Neural progenitor cell (in vitro differentiated cells): ENCODE measurements at regions not wholly inside any gene's neighbourhood (a gene's known extent, or its start where the extent isn't known, plus 50 kb on each side); places are given as distances from the start of the nearest gene placed in this dataset.

ENCODE experiments used
- DNase-seq: peaks from one replicate; pipeline ENCODE4 v3.0.0-alpha.2; 2016; ENCODE audit warnings: low spot score
- H2AFZ ChIP-seq: fragments of 200-600 bp; sonication (generic); replicated peaks from 2 replicates; pipeline ENCODE4 v1.6.1; 2016; ENCODE audit warnings: antibody characterized with exemption
- H3F3A ChIP-seq: fragments of 200-600 bp; sonication (generic); 2 replicates; pipeline ENCODE4 v1.6.1; 2016; ENCODE audit warnings: antibody characterized with exemption, low read depth
- H3K27ac ChIP-seq: fragments of 200-600 bp; sonication (generic); 2 replicates; pipeline ENCODE4 v1.5.1; 2016; ENCODE audit warnings: mild to moderate bottlenecking
- H3K27me3 ChIP-seq: fragments of 200-600 bp; sonication (generic); 2 replicates; pipeline ENCODE4 v1.6.1; 2016; ENCODE audit warnings: mild to moderate bottlenecking, moderate library complexity
- H3K36me3 ChIP-seq: fragments of 200-600 bp; sonication (generic); 2 replicates; pipeline ENCODE4 v1.5.1; 2016
- H3K4me1 ChIP-seq: fragments of 200-600 bp; sonication (generic); 2 replicates; pipeline ENCODE4 v1.6.1; 2016; ENCODE audit warnings: mixed run types
- H3K4me2 ChIP-seq: fragments of 200-600 bp; sonication (generic); 2 replicates; pipeline ENCODE4 v1.6.1; 2016
- H3K4me3 ChIP-seq: fragments of 200-600 bp; sonication (generic); 2 replicates; pipeline ENCODE4 v1.5.1; 2016
- H3K79me2 ChIP-seq: fragments of 200-600 bp; sonication (generic); 2 replicates; pipeline ENCODE4 v1.6.1; 2016; ENCODE audit warnings: low read depth
- H3K9ac ChIP-seq: fragments of 200-600 bp; sonication (generic); 2 replicates; pipeline ENCODE4 v1.6.1; 2016
- H3K9me3 ChIP-seq: fragments of 200-600 bp; sonication (generic); 2 replicates; pipeline ENCODE4 v1.5.1; 2016; ENCODE audit warnings: low read depth
- H4K20me1 ChIP-seq: fragments of 200-600 bp; sonication (generic); 2 replicates; pipeline ENCODE4 v1.6.1; 2016; ENCODE audit warnings: low read depth
- H3K27ac Mint-ChIP-seq: 3 replicates; pipeline ENCODE4 v1.8.0; 2021; ENCODE audit warnings: mixed read lengths
- H3K27me3 Mint-ChIP-seq: 2 replicates; pipeline ENCODE4 v1.8.0; 2022; ENCODE audit warnings: low read depth, mild to moderate bottlenecking, inconsistent platforms, moderate library complexity, mixed read lengths; ENCODE audit not compliant: insufficient read depth
- H3K36me3 Mint-ChIP-seq: 3 replicates; pipeline ENCODE4 v1.8.0; 2021; ENCODE audit warnings: mixed read lengths
- H3K4me1 Mint-ChIP-seq: 3 replicates; pipeline ENCODE4 v1.8.0; 2021; ENCODE audit warnings: mixed read lengths
- H3K4me3 Mint-ChIP-seq: 3 replicates; pipeline ENCODE4 v1.8.0; 2021; ENCODE audit warnings: mild to moderate bottlenecking, moderate library complexity, mixed read lengths
- H3K9me3 Mint-ChIP-seq: 3 replicates; pipeline ENCODE4 v1.8.0; 2020; ENCODE audit warnings: mixed read lengths
- EZH2 ChIP-seq: fragments of 200-600 bp; sonication (generic); IDR thresholded peaks from 2 replicates; pipeline ENCODE4 v1.6.1; 2017; ENCODE audit warnings: antibody characterized with exemption, mild to moderate bottlenecking, moderate library complexity
- EZH2phosphoT487 ChIP-seq: fragments of 200-600 bp; sonication (generic); IDR thresholded peaks from 2 replicates; pipeline ENCODE4 v1.6.1; 2017; ENCODE audit warnings: antibody characterized with exemption
- TF ChIP-seq, protein P1 (sequence below): fragments of 200-600 bp; sonication (generic); IDR thresholded peaks from 2 replicates; pipeline ENCODE4 v1.5.1; 2017; ENCODE audit warnings: antibody characterized with exemption, mild to moderate bottlenecking

DNA sequence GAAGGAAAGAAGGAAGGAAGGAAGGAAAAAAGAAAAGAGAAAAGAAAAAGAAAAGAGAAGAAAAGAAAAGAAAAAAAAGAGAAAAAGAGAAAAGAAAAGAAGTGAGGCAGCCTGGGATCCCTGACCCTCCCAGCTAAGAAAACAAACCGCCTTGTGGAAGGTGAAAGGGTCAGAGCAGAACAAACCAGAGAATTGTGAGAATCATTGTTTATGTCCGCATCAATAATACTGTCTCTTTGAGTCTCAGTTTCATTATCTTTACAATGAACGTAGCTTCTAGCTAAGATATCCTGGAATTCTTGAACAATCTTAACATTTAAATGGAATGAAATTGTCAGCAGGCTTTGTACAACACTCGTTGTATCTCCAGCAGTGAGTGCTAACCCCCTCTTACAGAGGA is 66.4 kb upstream of the SERP2 start:
- no peak for DNase-seq
- no peaks in the 10 kb centered on the region for H3K9me3 ChIP-seq
- peaks cover 56% of the 10 kb centered on the region for H3K4me1 Mint-ChIP-seq
- no peaks in the 10 kb centered on the region for H3K36me3 ChIP-seq
- no peak overlapping the region for H3K9ac ChIP-seq
- no peaks in the 10 kb centered on the region for H3K36me3 Mint-ChIP-seq
- H3K27me3 Mint-ChIP-seq = no peaks in the 10 kb centered on the region
- H4K20me1 ChIP-seq = no peaks in the 10 kb centered on the region
- peak overlapping the region; percentile 33 for H3K4me3 ChIP-seq
- no peaks in the 10 kb centered on the region for H3K79me2 ChIP-seq
- H3K27ac Mint-ChIP-seq = peak overlapping the region; percentile 97
- H3K27ac ChIP-seq = no peak overlapping the region
- H3K27me3 ChIP-seq = peaks cover 23% of the 10 kb centered on the region
- H3F3A ChIP-seq = peaks cover 21% of the 10 kb centered on the region
- peaks cover 2% of the 10 kb centered on the region for H3K9me3 Mint-ChIP-seq
- peak overlapping the region; percentile 38 for H3K4me3 Mint-ChIP-seq
- no peak overlapping the region for H2AFZ ChIP-seq
- peaks cover 30% of the 10 kb centered on the region for H3K4me1 ChIP-seq
- H3K4me2 ChIP-seq = no peak overlapping the region
- TF ChIP-seq EZH2phosphoT487 (no peak), EZH2 (no peak)
- TF ChIP-seq, protein P1, sequence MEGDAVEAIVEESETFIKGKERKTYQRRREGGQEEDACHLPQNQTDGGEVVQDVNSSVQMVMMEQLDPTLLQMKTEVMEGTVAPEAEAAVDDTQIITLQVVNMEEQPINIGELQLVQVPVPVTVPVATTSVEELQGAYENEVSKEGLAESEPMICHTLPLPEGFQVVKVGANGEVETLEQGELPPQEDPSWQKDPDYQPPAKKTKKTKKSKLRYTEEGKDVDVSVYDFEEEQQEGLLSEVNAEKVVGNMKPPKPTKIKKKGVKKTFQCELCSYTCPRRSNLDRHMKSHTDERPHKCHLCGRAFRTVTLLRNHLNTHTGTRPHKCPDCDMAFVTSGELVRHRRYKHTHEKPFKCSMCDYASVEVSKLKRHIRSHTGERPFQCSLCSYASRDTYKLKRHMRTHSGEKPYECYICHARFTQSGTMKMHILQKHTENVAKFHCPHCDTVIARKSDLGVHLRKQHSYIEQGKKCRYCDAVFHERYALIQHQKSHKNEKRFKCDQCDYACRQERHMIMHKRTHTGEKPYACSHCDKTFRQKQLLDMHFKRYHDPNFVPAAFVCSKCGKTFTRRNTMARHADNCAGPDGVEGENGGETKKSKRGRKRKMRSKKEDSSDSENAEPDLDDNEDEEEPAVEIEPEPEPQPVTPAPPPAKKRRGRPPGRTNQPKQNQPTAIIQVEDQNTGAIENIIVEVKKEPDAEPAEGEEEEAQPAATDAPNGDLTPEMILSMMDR = no peak

GRCh38 chr13:44307844-44308243 is 65.8 kb upstream of the SERP2 start:
- H2AFZ ChIP-seq = no peak overlapping the region
- peaks cover 21% of the 10 kb centered on the region for H3F3A ChIP-seq
- H4K20me1 ChIP-seq = no peaks in the 10 kb centered on the region
- Mint-ChIP-seq H3K4me3 (no peak overlapping the region), H3K36me3 (no peaks in the 10 kb centered on the region), H3K9me3 (peaks cover 2% of the 10 kb centered on the region), H3K27ac (peak overlapping the region; percentile 52), H3K4me1 (peaks cover 55% of the 10 kb centered on the region), H3K27me3 (no peaks in the 10 kb centered on the region)
- no peak overlapping the region for H3K27ac ChIP-seq
- no peak overlapping the region for H3K9ac ChIP-seq
- no peak for DNase-seq
- H3K36me3 ChIP-seq = no peaks in the 10 kb centered on the region
- peaks cover 30% of the 10 kb centered on the region for H3K4me1 ChIP-seq
- TF ChIP-seq EZH2 = no peak
- no peak for TF ChIP-seq EZH2phosphoT487
- TF ChIP-seq, protein P1 = no peak
- no peak overlapping the region for H3K4me3 ChIP-seq
- no peak overlapping the region for H3K4me2 ChIP-seq
- H3K27me3 ChIP-seq = peaks cover 23% of the 10 kb centered on the region
- H3K79me2 ChIP-seq = no peaks in the 10 kb centered on the region
- H3K9me3 ChIP-seq = no peaks in the 10 kb centered on the region

DNA sequence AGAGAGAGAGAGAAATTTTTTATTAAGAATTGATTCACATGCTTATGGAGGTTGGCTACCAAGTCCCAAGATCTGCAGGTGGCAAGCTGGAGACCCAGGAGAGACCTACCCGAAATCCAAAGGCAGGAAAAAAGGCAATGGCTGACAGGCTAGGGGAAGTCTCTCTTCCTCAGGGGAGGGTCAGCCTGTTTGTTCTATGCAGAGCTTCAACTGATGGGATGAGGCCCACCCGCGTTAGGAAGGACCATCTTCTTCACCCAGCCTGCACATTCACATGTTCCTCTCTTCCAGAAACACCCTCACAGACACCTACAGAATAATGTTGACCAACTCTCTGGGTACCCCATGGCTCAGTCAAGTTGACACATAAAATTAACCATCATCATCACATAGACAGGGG is 65.3 kb upstream of the SERP2 start:
- no peaks in the 10 kb centered on the region for H3K9me3 ChIP-seq
- DNase-seq = no peak
- Mint-ChIP-seq H3K27me3 (no peaks in the 10 kb centered on the region), H3K36me3 (no peaks in the 10 kb centered on the region), H3K9me3 (peaks cover 2% of the 10 kb centered on the region), H3K4me1 (peaks cover 52% of the 10 kb centered on the region), H3K27ac (no peak overlapping the region), H3K4me3 (no peak overlapping the region)
- H3F3A ChIP-seq = peaks cover 21% of the 10 kb centered on the region
- H3K4me3 ChIP-seq = no peak overlapping the region
- H3K79me2 ChIP-seq = no peaks in the 10 kb centered on the region
- no peak for TF ChIP-seq EZH2
- TF ChIP-seq, protein P1 = no peak
- TF ChIP-seq EZH2phosphoT487 = no peak
- no peak overlapping the region for H3K27ac ChIP-seq
- H3K36me3 ChIP-seq = no peaks in the 10 kb centered on the region
- no peak overlapping the region for H3K4me2 ChIP-seq
- H3K4me1 ChIP-seq = peaks cover 30% of the 10 kb centered on the region
- no peak overlapping the region for H2AFZ ChIP-seq
- H4K20me1 ChIP-seq = no peaks in the 10 kb centered on the region
- no peak overlapping the region for H3K9ac ChIP-seq
- peaks cover 23% of the 10 kb centered on the region for H3K27me3 ChIP-seq
